Neural progenitor cell (in vitro differentiated cells): ENCODE measurements at regions not wholly inside any gene's neighbourhood (a gene's known extent, or its start where the extent isn't known, plus 50 kb on each side); places are given as distances from the start of the nearest gene placed in this dataset.

Experiments
- EZH2phosphoT487 ChIP-seq: fragments of 200-600 bp; sonication (generic); IDR thresholded peaks from 2 replicates; pipeline ENCODE4 v1.6.1; 2017; ENCODE audit warnings: antibody characterized with exemption
- TF ChIP-seq, protein P1 (sequence below): fragments of 200-600 bp; sonication (generic); IDR thresholded peaks from 2 replicates; pipeline ENCODE4 v1.5.1; 2017; ENCODE audit warnings: antibody characterized with exemption, mild to moderate bottlenecking

DNA sequence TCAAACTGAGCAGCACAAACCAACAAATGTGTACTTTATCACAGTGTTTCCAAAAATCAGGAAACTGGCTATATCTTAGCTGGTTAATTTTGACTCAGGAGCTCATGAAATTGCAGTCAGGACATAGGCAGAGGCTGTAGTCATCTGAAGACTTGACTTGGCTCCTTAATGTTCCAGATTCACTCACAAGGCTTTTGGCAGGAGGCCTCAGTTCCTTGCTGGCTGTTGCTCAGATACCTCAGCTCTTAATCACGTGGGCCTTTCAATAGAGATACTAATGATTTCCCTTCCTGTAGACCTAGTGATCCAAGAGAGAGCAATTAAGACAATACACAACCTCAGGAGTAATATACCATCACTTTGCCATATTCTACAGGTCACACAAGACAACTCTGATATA is 537.7 kb downstream of the BRINP3 start:
- TF ChIP-seq, protein P1, sequence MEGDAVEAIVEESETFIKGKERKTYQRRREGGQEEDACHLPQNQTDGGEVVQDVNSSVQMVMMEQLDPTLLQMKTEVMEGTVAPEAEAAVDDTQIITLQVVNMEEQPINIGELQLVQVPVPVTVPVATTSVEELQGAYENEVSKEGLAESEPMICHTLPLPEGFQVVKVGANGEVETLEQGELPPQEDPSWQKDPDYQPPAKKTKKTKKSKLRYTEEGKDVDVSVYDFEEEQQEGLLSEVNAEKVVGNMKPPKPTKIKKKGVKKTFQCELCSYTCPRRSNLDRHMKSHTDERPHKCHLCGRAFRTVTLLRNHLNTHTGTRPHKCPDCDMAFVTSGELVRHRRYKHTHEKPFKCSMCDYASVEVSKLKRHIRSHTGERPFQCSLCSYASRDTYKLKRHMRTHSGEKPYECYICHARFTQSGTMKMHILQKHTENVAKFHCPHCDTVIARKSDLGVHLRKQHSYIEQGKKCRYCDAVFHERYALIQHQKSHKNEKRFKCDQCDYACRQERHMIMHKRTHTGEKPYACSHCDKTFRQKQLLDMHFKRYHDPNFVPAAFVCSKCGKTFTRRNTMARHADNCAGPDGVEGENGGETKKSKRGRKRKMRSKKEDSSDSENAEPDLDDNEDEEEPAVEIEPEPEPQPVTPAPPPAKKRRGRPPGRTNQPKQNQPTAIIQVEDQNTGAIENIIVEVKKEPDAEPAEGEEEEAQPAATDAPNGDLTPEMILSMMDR, result no peak
- TF ChIP-seq EZH2phosphoT487, result no peak
